Endothelial cell (in vitro differentiated cells): ENCODE measurements at regions not wholly inside any gene's neighbourhood (a gene's known extent, or its start where the extent isn't known, plus 50 kb on each side); places are given as distances from the start of the nearest gene placed in this dataset.

Experiments used
- DNase-seq: peaks from one replicate; pipeline ENCODE4 v3.0.0; 2021; ENCODE audit warnings: low spot score
- H3K27ac Mint-ChIP-seq: one replicate; pipeline ENCODE4 v1.8.0; 2021; ENCODE audit warnings: mixed read lengths, inconsistent platforms; ENCODE audit not compliant: unreplicated experiment
- H3K27me3 Mint-ChIP-seq: one replicate; pipeline ENCODE4 v1.8.0; 2021; ENCODE audit warnings: mild to moderate bottlenecking, moderate library complexity, mixed read lengths, inconsistent platforms; ENCODE audit not compliant: unreplicated experiment
- H3K36me3 Mint-ChIP-seq: one replicate; pipeline ENCODE4 v1.8.0; 2021; ENCODE audit warnings: mild to moderate bottlenecking, low read depth, mixed read lengths, inconsistent platforms; ENCODE audit not compliant: unreplicated experiment
- H3K4me1 Mint-ChIP-seq: one replicate; pipeline ENCODE4 v1.8.0; 2021; ENCODE audit warnings: mild to moderate bottlenecking, mixed read lengths, inconsistent platforms; ENCODE audit not compliant: unreplicated experiment
- H3K4me3 Mint-ChIP-seq: one replicate; pipeline ENCODE4 v1.8.0; 2021; ENCODE audit warnings: mild to moderate bottlenecking, mixed read lengths, inconsistent platforms; ENCODE audit not compliant: unreplicated experiment
- H3K9me3 Mint-ChIP-seq: one replicate; pipeline ENCODE4 v1.8.0; 2021; ENCODE audit warnings: mixed read lengths, inconsistent platforms; ENCODE audit not compliant: unreplicated experiment
- CTCF ChIP-seq: fragments of 200-600 bp; sonication (generic); IDR thresholded peaks from one replicate; pipeline ENCODE4 v1.5.0; 2021; ENCODE audit warnings: antibody characterized with exemption; ENCODE audit not compliant: unreplicated experiment

GRCh38 chr18:77373730-77374445 is 124.2 kb downstream of the GALR1 start:
- no peak overlapping the region for H3K27ac Mint-ChIP-seq
- no peak for DNase-seq
- H3K36me3 Mint-ChIP-seq: peaks cover 4% of the 10 kb centered on the region
- no peak for TF ChIP-seq CTCF
- H3K4me1 Mint-ChIP-seq: no peaks in the 10 kb centered on the region
- H3K4me3 Mint-ChIP-seq: no peak overlapping the region
- no peaks in the 10 kb centered on the region for H3K27me3 Mint-ChIP-seq
- H3K9me3 Mint-ChIP-seq: no peaks in the 10 kb centered on the region

DNA sequence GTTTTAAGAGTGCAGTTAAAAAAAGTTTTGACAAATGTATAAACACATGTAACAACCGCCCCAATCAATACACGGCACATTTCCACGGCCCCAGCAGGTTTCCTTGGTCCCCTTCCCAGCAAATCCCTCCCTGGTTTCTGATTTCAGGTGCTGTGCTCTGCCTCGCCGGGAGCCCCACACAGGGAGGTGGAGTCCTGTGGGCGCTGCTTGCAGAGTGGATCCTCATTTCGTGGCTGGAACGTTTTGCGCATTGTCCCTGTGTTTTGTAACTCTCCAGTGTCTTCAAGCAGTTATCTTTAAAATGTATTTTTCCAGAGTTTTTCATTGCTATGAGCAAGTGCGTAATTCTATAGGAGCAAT is 124.8 kb downstream of the GALR1 start:
- TF ChIP-seq CTCF: no peak

GRCh38 chr18:77376043-77376732 is 126.5 kb downstream of the GALR1 start:
- no peaks in the 10 kb centered on the region for H3K4me1 Mint-ChIP-seq
- H3K36me3 Mint-ChIP-seq: no peaks in the 10 kb centered on the region
- no peak overlapping the region for H3K27ac Mint-ChIP-seq
- DNase-seq: no peak
- TF ChIP-seq CTCF: no peak
- H3K27me3 Mint-ChIP-seq: no peaks in the 10 kb centered on the region
- H3K9me3 Mint-ChIP-seq: no peaks in the 10 kb centered on the region
- H3K4me3 Mint-ChIP-seq: no peak overlapping the region

More for the DNA sequence above, 124.8 kb downstream of the GALR1 start:
- H3K9me3 Mint-ChIP-seq: no peaks in the 10 kb centered on the region
- DNase-seq: no peak
- H3K4me3 Mint-ChIP-seq: no peak overlapping the region
- H3K4me1 Mint-ChIP-seq: no peaks in the 10 kb centered on the region
- H3K36me3 Mint-ChIP-seq: peaks cover 4% of the 10 kb centered on the region
- no peak overlapping the region for H3K27ac Mint-ChIP-seq
- no peaks in the 10 kb centered on the region for H3K27me3 Mint-ChIP-seq

GRCh38 chr18:77376733-77377094 is 127.1 kb downstream of the GALR1 start:
- no peaks in the 10 kb centered on the region for H3K36me3 Mint-ChIP-seq
- TF ChIP-seq CTCF: no peak
- no peak for DNase-seq
- H3K4me1 Mint-ChIP-seq: no peaks in the 10 kb centered on the region
- no peak overlapping the region for H3K27ac Mint-ChIP-seq
- no peaks in the 10 kb centered on the region for H3K27me3 Mint-ChIP-seq
- H3K4me3 Mint-ChIP-seq: no peak overlapping the region
- no peaks in the 10 kb centered on the region for H3K9me3 Mint-ChIP-seq

DNA sequence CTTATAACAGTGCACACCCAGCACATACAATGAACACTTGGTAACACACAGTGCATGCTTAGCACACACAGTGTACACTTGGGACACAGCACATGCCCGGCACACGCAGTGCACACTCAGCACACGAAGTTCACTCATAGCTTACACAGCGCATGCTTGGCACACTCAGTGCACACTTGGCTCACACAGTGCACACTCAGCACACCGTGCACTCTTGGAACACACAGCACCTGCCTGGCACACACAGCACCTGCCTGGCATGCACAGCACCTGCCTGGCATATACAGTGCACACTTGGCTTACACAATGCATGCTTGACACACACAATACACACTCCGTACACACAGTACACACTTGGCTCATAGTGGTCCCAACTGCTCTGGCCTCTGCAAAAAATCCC is 128.2 kb downstream of the GALR1 start:
- no peak for TF ChIP-seq CTCF
- Mint-ChIP-seq H3K27ac (no peak overlapping the region), H3K9me3 (no peaks in the 10 kb centered on the region), H3K4me3 (no peak overlapping the region), H3K36me3 (no peaks in the 10 kb centered on the region), H3K4me1 (no peaks in the 10 kb centered on the region), H3K27me3 (no peaks in the 10 kb centered on the region)
- no peak for DNase-seq
